ENCODE measurements at regions not wholly inside any gene's neighbourhood (a gene's known extent, or its start where the extent isn't known, plus 50 kb on each side); places are given as distances from the start of the nearest gene placed in this dataset.
A peak's percentile ranks its signal among the peaks of the same experiment; 100 is the strongest.

DNA sequence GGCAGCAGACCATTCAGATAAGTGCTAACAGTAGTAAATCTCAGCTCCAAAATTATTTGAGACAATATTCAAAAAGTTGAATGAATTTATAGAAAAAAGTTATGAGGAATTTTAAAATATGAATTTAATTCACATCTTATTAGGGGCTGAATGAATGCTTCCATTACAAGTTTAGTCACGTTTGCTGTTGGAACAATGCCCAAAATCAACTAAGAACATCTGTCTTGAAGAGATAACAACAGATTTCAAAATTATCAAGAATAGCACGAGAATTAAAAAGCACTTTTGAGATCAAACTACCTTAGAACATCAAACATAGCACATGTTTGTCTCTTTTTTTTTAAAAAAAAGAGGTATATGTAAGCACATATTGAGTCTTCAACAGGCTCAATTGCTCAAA is 115.4 kb upstream of the PPFIA2 start:
- in situ Hi-C loops (cut with HindIII; ENCODE audit: low sequenced_read_pairs): no loop called here
- no peak for TF ChIP-seq CTCF (IDR thresholded peaks at IDR 0.05; ENCODE audit: low read depth, low read length)
- DNase-seq (ENCODE audit: low read depth, low spot score): no peak
- no peak overlapping the region for H3K4me3 ChIP-seq (ENCODE audit: low read depth, low read length)

GRCh38 chr12:81874166-81874565 is 115.0 kb upstream of the PPFIA2 start:
- no peak for TF ChIP-seq CTCF (IDR thresholded peaks at IDR 0.05; ENCODE audit: low read depth, low read length)
- DNase-seq (ENCODE audit: low read depth, low spot score): no peak
- in situ Hi-C loops (cut with HindIII; ENCODE audit: low sequenced_read_pairs): no loop called here
- no peak overlapping the region for H3K4me3 ChIP-seq (ENCODE audit: low read depth, low read length)

- TF ChIP-seq CTCF (IDR thresholded peaks at IDR 0.05; ENCODE audit: low read depth, low read length): no peak
- no peak for DNase-seq (ENCODE audit: low read depth, low spot score)
- in situ Hi-C loops (cut with HindIII; ENCODE audit: low sequenced_read_pairs): no loop called here
- H3K4me3 ChIP-seq (ENCODE audit: low read depth, low read length): no peak overlapping the region
Measured at GRCh38 chr12:81872400-81872799, 113.2 kb upstream of the PPFIA2 start.

GRCh38 chr12:81866081-81866480 is 106.9 kb upstream of the PPFIA2 start:
- in situ Hi-C loops (cut with HindIII; ENCODE audit: low sequenced_read_pairs): no loop called here

GRCh38 chr12:81863406-81863805 is 104.3 kb upstream of the PPFIA2 start:
- DNase-seq (ENCODE audit: low read depth, low spot score): peak; percentile 63
- in situ Hi-C loops (cut with HindIII; ENCODE audit: low sequenced_read_pairs): no loop called here
- TF ChIP-seq CTCF (IDR thresholded peaks at IDR 0.05; ENCODE audit: low read depth, low read length): no peak

More at GRCh38 chr12:81866081-81866480, 106.9 kb upstream of the PPFIA2 start:
- H3K4me3 ChIP-seq (ENCODE audit: low read depth, low read length): no peak overlapping the region
- DNase-seq (ENCODE audit: low read depth, low spot score): no peak
- TF ChIP-seq CTCF (IDR thresholded peaks at IDR 0.05; ENCODE audit: low read depth, low read length): no peak

GRCh38 chr12:81859521-81859920 is 100.4 kb upstream of the PPFIA2 start:
- H3K4me3 ChIP-seq (ENCODE audit: low read depth, low read length): no peak overlapping the region
- in situ Hi-C loops (cut with HindIII; ENCODE audit: low sequenced_read_pairs): no loop called here
- no peak for DNase-seq (ENCODE audit: low read depth, low spot score)
- TF ChIP-seq CTCF (IDR thresholded peaks at IDR 0.05; ENCODE audit: low read depth, low read length): no peak

More at GRCh38 chr12:81863406-81863805, 104.3 kb upstream of the PPFIA2 start:
- H3K4me3 ChIP-seq (ENCODE audit: low read depth, low read length): no peak overlapping the region

DNA sequence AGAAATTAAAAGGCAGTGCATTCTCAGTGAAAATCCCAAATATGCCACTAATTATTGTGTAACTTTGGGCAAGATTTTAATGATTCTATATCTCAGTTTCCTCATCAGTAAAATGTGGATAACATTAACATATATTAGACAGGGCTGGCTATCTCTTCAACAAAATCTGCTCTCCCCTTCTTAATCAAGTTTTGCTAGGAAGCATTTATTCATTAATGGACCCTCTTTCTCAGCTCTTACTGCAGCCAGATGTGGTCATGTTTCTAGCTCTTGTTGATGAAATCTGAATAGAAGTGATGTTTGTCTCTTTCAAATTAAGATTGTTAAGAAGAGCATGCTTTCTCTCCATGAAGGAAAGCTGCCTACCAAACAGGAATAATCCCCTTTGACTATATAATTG is 84.4 kb upstream of the PPFIA2 start:
- no peak overlapping the region for H3K4me3 ChIP-seq (ENCODE audit: low read depth, low read length)
- in situ Hi-C loops (cut with HindIII; ENCODE audit: low sequenced_read_pairs): no loop called here
- TF ChIP-seq CTCF (IDR thresholded peaks at IDR 0.05; ENCODE audit: low read depth, low read length): no peak
- DNase-seq (ENCODE audit: low read depth, low spot score): no peak
